Small intestine (tissue), 7 donors: ENCODE measurements at regions not wholly inside any gene's neighbourhood (a gene's known extent, or its start where the extent isn't known, plus 50 kb on each side); places are given as distances from the start of the nearest gene placed in this dataset.

ENCODE experiments used
- DNase-seq, 2 donors: peaks; one replicate each; pipeline versions ENCODE4 v3.0.0 to v3.0.0-alpha.2; 2013
- FAIRE-seq: peaks from 2 replicates; lab custom pipeline; 2012; peaks lifted over from hg19 to GRCh38; lab: Jason Lieb, UNC
- H3K27ac ChIP-seq, 3 donors: one replicate each; pipeline ENCODE4 v1.5.1; 2013; ENCODE audit warnings: low read length in 2 of 3, mild to moderate bottlenecking in 2 of 3, control low read depth in 1 of 3, inconsistent platforms in 1 of 3, low read depth in 1 of 3, moderate library complexity in 1 of 3
- H3K27me3 ChIP-seq, 3 donors: one replicate each; pipeline ENCODE4 v1.6.1; 2013; ENCODE audit warnings: low read length in 3 of 3, inconsistent platforms in 1 of 3; ENCODE audit not compliant: control insufficient read depth in 3 of 3, insufficient read depth in 3 of 3
- H3K36me3 ChIP-seq, 3 donors: one replicate each; pipeline ENCODE4 v1.6.1; 2013; ENCODE audit warnings: low read length in 3 of 3, inconsistent platforms in 1 of 3, low read depth in 1 of 3, mild to moderate bottlenecking in 1 of 3, moderate library complexity in 1 of 3; ENCODE audit not compliant: control insufficient read depth in 3 of 3, insufficient read depth in 2 of 3
- H3K4me1 ChIP-seq, 3 donors: one replicate each; pipeline ENCODE4 v1.6.1; 2013; ENCODE audit warnings: low read length in 2 of 3, inconsistent platforms in 1 of 3, low read depth in 1 of 3, mild to moderate bottlenecking in 1 of 3, moderate library complexity in 1 of 3; ENCODE audit not compliant: control insufficient read depth in 3 of 3, insufficient read depth in 2 of 3
- H3K4me3 ChIP-seq, 3 donors: one replicate each; pipeline ENCODE4 v1.5.1; 2013; ENCODE audit warnings: low read length in 3 of 3, control low read depth in 1 of 3, inconsistent platforms in 1 of 3, low read depth in 1 of 3, mild to moderate bottlenecking in 1 of 3, moderate library complexity in 1 of 3
- H3K9me3 ChIP-seq, 2 donors: one replicate each; pipeline ENCODE4 v1.6.1; 2013; ENCODE audit warnings: low read depth in 1 of 2, low read length in 1 of 2; ENCODE audit not compliant: control insufficient read depth in 2 of 2, insufficient read depth in 1 of 2
- WGBS, 3 donors: extraction: QIAGEN DNeasy Blood & Tissue Kit; methylation state at CpG; one replicate each; pipeline ENCODE4 v1.1.7; 2013; 5-methylcytosine and 5-hydroxymethylcytosine counted together
- donor health status: healthy with polysubstance abuse.
- donor health status: control.
- donor health status: control.
- donor health status: Bipolar disorder and iron deficiency.
- donor health status: healthy.

DNA sequence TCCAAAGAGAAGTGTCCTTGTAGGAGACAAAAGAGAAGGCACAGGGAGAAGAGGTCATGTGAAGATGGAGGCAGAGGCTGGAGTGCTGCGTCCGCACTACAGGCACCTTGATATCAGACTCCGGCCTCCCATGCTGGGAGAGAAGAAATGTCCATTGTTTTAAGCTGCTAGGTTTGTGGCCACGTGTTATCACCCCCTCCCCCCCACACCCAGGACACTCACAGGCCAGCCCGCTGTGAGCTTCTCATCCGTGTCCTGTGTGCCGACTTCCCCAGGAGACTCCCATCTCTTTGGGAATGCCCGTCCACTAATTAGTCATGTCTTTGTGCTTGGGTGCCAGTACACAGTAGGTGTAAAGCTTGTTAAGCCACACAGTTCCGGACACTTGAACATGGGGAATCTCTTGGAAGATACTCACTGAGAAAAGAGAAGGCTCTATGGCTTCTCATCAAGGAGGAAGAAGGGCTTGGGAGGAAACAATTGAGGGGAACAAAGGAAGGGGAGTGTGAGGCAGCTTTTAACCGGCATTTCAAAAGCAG is 1234.7 kb downstream of the TBC1D22A start:
- H3K27ac ChIP-seq: no peak overlapping the region
- no peaks in the 10 kb centered on the region for H3K27me3 ChIP-seq
- no peaks in the 10 kb centered on the region for H3K4me1 ChIP-seq
- H3K36me3 ChIP-seq: no peaks in the 10 kb centered on the region
- WGBS, 3 donors: 56 to 66% (median 58%) methylated on average over 10 of the region's 10 CpGs
- peaks cover 0 to 2% of the 10 kb centered on the region in 2 donors for H3K9me3 ChIP-seq
- DNase-seq (no peak), FAIRE-seq (no peak)
- no peak overlapping the region for H3K4me3 ChIP-seq

GRCh38 chr22:47996446-47996857 is 1234.0 kb downstream of the TBC1D22A start:
- Histone ChIP-seq H3K4me3 (no peak overlapping the region), H3K4me1 (no peaks in the 10 kb centered on the region), H3K36me3 (no peaks in the 10 kb centered on the region), H3K9me3 (peaks cover 0 to 2% of the 10 kb centered on the region in 2 donors), H3K27me3 (no peaks in the 10 kb centered on the region), H3K27ac (no peak overlapping the region)
- FAIRE-seq (no peak), DNase-seq (no peak)
- WGBS, 3 donors: 71 to 84% (median 77%) methylated on average over 8 of the region's 8 CpGs

GRCh38 chr22:47995718-47996117 is 1233.3 kb downstream of the TBC1D22A start:
- FAIRE-seq (no peak), DNase-seq (no peak)
- Histone ChIP-seq H3K27me3 (no peaks in the 10 kb centered on the region), H3K27ac (no peak overlapping the region), H3K9me3 (peaks cover 0 to 2% of the 10 kb centered on the region in 2 donors), H3K4me3 (no peak overlapping the region), H3K4me1 (no peaks in the 10 kb centered on the region), H3K36me3 (no peaks in the 10 kb centered on the region)
- 76 to 89% (median 80%) methylated on average over 8 of the region's 8 CpGs for WGBS, 3 donors

GRCh38 chr22:47995264-47995627 is 1232.8 kb downstream of the TBC1D22A start:
- no peaks in the 10 kb centered on the region for H3K27me3 ChIP-seq
- H3K4me1 ChIP-seq: no peaks in the 10 kb centered on the region
- FAIRE-seq (no peak), DNase-seq (no peak)
- WGBS, 3 donors: 87 to 93% (median 92%) methylated on average over 17 of the region's 17 CpGs
- H3K36me3 ChIP-seq: no peaks in the 10 kb centered on the region
- peaks cover 0 to 2% of the 10 kb centered on the region in 2 donors for H3K9me3 ChIP-seq
- H3K27ac ChIP-seq: no peak overlapping the region
- H3K4me3 ChIP-seq: no peak overlapping the region

GRCh38 chr22:47994601-47995263 is 1232.3 kb downstream of the TBC1D22A start:
- no peak overlapping the region for H3K27ac ChIP-seq
- H3K4me1 ChIP-seq: no peaks in the 10 kb centered on the region
- 78 to 89% (median 86%) methylated on average over 11 of the region's 11 CpGs for WGBS, 3 donors
- no peak for DNase-seq
- H3K27me3 ChIP-seq: no peaks in the 10 kb centered on the region
- H3K36me3 ChIP-seq: no peaks in the 10 kb centered on the region
- H3K4me3 ChIP-seq: no peak overlapping the region
- peaks cover 0 to 2% of the 10 kb centered on the region in 2 donors for H3K9me3 ChIP-seq
- FAIRE-seq: no peak

- DNase-seq (no peak), FAIRE-seq (no peak)
- 69 to 85% (median 71%) methylated on average over 3 of the region's 3 CpGs for WGBS, 3 donors
- no peaks in the 10 kb centered on the region for H3K27me3 ChIP-seq
- no peak overlapping the region for H3K27ac ChIP-seq
- peaks cover 0 to 2% of the 10 kb centered on the region in 2 donors for H3K9me3 ChIP-seq
- no peak overlapping the region for H3K4me3 ChIP-seq
- H3K4me1 ChIP-seq: no peaks in the 10 kb centered on the region
- no peaks in the 10 kb centered on the region for H3K36me3 ChIP-seq
Observed at GRCh38 chr22:47994045-47994444, 1231.6 kb downstream of the TBC1D22A start.

DNA sequence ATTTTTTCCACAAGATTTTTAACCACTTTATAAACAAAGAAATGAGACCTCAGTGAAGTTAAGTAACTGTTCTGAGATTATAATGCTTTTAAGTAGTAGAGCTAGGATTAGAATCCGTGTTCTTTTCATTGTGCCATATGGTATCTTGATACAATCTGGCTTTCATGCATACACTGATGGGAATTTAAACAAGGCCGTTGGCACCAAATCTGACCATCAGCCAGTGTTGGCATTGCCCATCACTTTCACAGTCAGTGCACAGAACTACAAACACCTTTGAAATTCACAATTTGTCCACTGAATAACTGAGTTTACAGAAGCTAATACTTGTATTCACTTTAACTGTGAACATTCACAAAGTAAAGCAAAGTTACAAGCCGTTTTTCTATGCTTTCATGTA is 1228.0 kb downstream of the TBC1D22A start:
- DNase-seq (no peak), FAIRE-seq (no peak)
- Histone ChIP-seq H3K27ac (no peak overlapping the region), H3K27me3 (no peaks in the 10 kb centered on the region), H3K9me3 (peaks cover 0 to 3% of the 10 kb centered on the region in 2 donors), H3K4me3 (no peak overlapping the region), H3K4me1 (no peaks in the 10 kb centered on the region), H3K36me3 (no peaks in the 10 kb centered on the region)
- WGBS, 3 donors: 37 to 56% (median 44%) methylated on average over 3 of the region's 3 CpGs

GRCh38 chr22:47987885-47988515 is 1225.5 kb downstream of the TBC1D22A start:
- H3K4me3 ChIP-seq: no peak overlapping the region
- DNase-seq (no peak), FAIRE-seq (no peak)
- peaks cover 0 to 3% of the 10 kb centered on the region in 2 donors for H3K9me3 ChIP-seq
- no peaks in the 10 kb centered on the region for H3K4me1 ChIP-seq
- H3K27ac ChIP-seq: no peak overlapping the region
- no peaks in the 10 kb centered on the region for H3K36me3 ChIP-seq
- no peaks in the 10 kb centered on the region for H3K27me3 ChIP-seq
- WGBS, 3 donors: 40 to 52% (median 43%) methylated on average over 2 of the region's 2 CpGs
